ENCODE measurements at regions not wholly inside any gene's neighbourhood (a gene's known extent, or its start where the extent isn't known, plus 50 kb on each side); places are given as distances from the start of the nearest gene placed in this dataset.

DNA sequence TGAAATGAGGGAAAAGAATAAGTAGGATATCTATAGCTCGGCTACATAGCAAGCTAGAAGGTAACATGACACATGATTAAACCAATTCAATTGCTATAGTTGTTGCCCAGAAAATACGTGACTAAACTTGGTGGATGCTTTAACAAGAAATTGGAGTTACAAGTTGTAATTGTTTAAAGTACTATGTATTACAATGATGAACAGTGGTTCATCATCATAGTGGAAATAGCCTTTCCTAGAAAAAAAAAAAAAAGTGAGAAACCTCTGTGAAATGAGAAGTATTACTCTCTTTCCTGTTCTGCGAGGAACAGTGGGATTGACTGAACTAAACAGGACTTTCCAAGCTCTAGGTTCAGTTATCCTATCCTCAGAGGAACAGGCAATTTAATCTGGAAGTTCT lies 209.7 kb upstream of the KLF3 start:
- TF ChIP-seq, protein P1, sequence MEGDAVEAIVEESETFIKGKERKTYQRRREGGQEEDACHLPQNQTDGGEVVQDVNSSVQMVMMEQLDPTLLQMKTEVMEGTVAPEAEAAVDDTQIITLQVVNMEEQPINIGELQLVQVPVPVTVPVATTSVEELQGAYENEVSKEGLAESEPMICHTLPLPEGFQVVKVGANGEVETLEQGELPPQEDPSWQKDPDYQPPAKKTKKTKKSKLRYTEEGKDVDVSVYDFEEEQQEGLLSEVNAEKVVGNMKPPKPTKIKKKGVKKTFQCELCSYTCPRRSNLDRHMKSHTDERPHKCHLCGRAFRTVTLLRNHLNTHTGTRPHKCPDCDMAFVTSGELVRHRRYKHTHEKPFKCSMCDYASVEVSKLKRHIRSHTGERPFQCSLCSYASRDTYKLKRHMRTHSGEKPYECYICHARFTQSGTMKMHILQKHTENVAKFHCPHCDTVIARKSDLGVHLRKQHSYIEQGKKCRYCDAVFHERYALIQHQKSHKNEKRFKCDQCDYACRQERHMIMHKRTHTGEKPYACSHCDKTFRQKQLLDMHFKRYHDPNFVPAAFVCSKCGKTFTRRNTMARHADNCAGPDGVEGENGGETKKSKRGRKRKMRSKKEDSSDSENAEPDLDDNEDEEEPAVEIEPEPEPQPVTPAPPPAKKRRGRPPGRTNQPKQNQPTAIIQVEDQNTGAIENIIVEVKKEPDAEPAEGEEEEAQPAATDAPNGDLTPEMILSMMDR (IDR thresholded peaks at IDR 0.05) = no peak
- TF ChIP-seq POLR2A (IDR thresholded peaks at IDR 0.05) = no peak
- TF ChIP-seq EP300 (IDR thresholded peaks at IDR 0.05) = no peak
- no peak for TF ChIP-seq POLR2AphosphoS5 (IDR thresholded peaks at IDR 0.05)

Data from gastroesophageal sphincter (tissue), 3 donors.